VCaP (cell line): ENCODE measurements at regions not wholly inside any gene's neighbourhood (a gene's known extent, or its start where the extent isn't known, plus 50 kb on each side); places are given as distances from the start of the nearest gene placed in this dataset.
"Not testable (repeated sequence)": the region's sequence is repeated elsewhere in the genome, so short reads cannot be mapped to it uniquely, and the experiment has no call there.

Source experiments
- H3K27ac ChIP-seq: fragments of 450-650 bp; 2 replicates; pipeline ENCODE4 v1.5.1; 2017
- CTCF ChIP-seq: fragments of 450-650 bp; conservative IDR thresholded peaks from 2 replicates; pipeline ENCODE4 v1.5.1; 2017; ENCODE audit warnings: mild to moderate bottlenecking, moderate library complexity

- no peak for TF ChIP-seq CTCF
- no peak overlapping the region for H3K27ac ChIP-seq
Measured at GRCh38 chr4:24364852-24365251, 219.5 kb downstream of the DHX15 start.

GRCh38 chr4:24364249-24364648, 220.1 kb downstream of the DHX15 start:
- no peak for TF ChIP-seq CTCF
- no peak overlapping the region for H3K27ac ChIP-seq

GRCh38 chr4:24363751-24364150, 220.6 kb downstream of the DHX15 start:
- TF ChIP-seq CTCF: no peak
- H3K27ac ChIP-seq: no peak overlapping the region

DNA sequence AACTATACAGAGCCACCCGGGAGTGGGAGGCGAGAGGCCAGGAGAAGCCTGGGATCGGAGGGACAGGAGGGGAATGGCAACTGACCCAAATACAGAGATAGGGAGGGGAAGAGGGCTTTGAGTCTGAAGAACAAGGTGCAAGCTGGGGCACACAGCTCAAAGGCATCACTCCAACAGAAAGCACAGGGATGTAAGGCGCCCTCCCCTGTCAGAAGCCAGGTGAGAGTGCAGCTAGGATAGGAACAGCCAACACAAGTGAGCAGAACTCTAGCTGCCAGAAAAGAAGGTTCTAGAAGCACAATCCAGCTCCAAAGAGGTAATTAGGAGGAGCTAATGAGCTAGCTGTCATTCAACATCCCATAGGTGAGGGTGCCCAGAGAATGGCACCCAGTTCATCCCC, 232.2 kb downstream of the DHX15 start:
- H3K27ac ChIP-seq: no peak overlapping the region
- no peak for TF ChIP-seq CTCF

GRCh38 chr4:24349168-24349996, 235.0 kb downstream of the DHX15 start:
- H3K27ac ChIP-seq: not testable (repeated sequence)

DNA sequence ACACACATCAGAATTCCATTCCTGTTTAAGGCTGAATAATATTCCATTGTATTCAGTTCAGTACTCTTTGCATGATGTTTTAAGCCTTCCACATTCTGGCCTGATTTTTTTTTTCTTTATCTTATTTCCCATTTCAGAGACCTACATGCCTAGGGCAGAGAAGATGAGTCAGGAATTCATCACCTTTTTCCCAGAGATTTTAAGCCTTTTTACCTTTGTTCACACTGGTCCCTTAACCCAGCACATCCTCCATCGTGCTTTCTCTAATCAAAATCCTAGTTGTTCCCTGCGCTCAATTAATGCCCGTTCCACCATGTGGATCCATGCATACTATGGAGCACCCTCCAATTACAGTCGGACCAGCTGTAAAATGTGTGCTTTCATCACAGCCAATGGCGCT, 245.1 kb downstream of the DHX15 start:
- TF ChIP-seq CTCF: no peak
- no peak overlapping the region for H3K27ac ChIP-seq

- TF ChIP-seq CTCF: no peak
- H3K27ac ChIP-seq: no peak overlapping the region
Measured at GRCh38 chr4:24337451-24338190, 246.7 kb downstream of the DHX15 start.

DNA sequence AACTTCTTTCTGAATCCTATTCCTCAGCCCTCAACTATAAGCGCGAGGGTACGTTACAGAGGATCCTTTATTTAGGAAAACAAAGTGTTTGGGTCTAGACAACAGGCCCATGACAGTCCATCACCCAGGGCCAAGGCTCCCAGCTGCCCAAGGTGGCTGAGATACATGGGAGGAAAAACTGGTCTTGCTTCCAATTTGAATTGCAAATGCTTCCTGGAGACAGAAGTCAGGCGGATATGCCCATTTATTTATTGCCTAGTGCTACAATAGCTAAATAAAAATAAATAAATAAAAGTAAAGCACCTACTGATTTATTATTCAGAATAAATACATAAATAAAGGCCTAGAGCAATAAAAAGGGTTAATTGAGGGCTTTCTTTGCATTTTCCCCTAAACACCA, 248.7 kb downstream of the DHX15 start:
- TF ChIP-seq CTCF: no peak
- no peak overlapping the region for H3K27ac ChIP-seq
